H9 (cell line): ENCODE measurements at regions not wholly inside any gene's neighbourhood (a gene's known extent, or its start where the extent isn't known, plus 50 kb on each side); places are given as distances from the start of the nearest gene placed in this dataset.

ENCODE experiments used
- DNase-seq: peaks from one replicate; pipeline ENCODE4 v3.0.0-alpha.2; 2017
- H2AFZ ChIP-seq: one replicate; pipeline ENCODE4 v1.6.1; 2013; ENCODE audit warnings: mild to moderate bottlenecking, low read length, control low read depth, moderate library complexity
- H2AK5ac ChIP-seq: 2 replicates; pipeline ENCODE4 v1.6.1; 2013; ENCODE audit warnings: low read length, control low read depth, mixed read lengths; ENCODE audit not compliant: insufficient read length
- H2BK120ac ChIP-seq: one replicate; pipeline ENCODE4 v1.6.1; 2013; ENCODE audit warnings: low read depth, mild to moderate bottlenecking, low read length, control low read depth, inconsistent platforms; ENCODE audit not compliant: poor library complexity, severe bottlenecking
- H2BK12ac ChIP-seq: 2 replicates; pipeline ENCODE4 v1.6.1; 2013; ENCODE audit warnings: low read length, control low read depth, mixed read lengths, low read depth; ENCODE audit not compliant: insufficient read length
- H2BK15ac ChIP-seq: 2 replicates; pipeline ENCODE4 v1.6.1; 2013; ENCODE audit warnings: low read depth, low read length, control low read depth
- H2BK20ac ChIP-seq: one replicate; pipeline ENCODE4 v1.6.1; 2013; ENCODE audit warnings: low read depth, mild to moderate bottlenecking, low read length, control low read depth, inconsistent platforms; ENCODE audit not compliant: poor library complexity, severe bottlenecking
- H2BK5ac ChIP-seq: 2 replicates; pipeline ENCODE4 v1.6.1; 2013; ENCODE audit warnings: low read length, control low read depth, mixed read lengths; ENCODE audit not compliant: insufficient read length
- H3K14ac ChIP-seq: 2 replicates; pipeline ENCODE4 v1.6.1; 2013; ENCODE audit warnings: low read length, control low read depth; ENCODE audit not compliant: insufficient read depth
- H3K18ac ChIP-seq: 2 replicates; pipeline ENCODE4 v1.6.1; 2013; ENCODE audit warnings: low read depth, mild to moderate bottlenecking, mixed read lengths, low read length, control low read depth; ENCODE audit not compliant: insufficient read length
- H3K23ac ChIP-seq: 2 replicates; pipeline ENCODE4 v1.6.1; 2013; ENCODE audit warnings: low read length, control low read depth, mixed read lengths, low read depth; ENCODE audit not compliant: insufficient read length
- H3K23me2 ChIP-seq: 2 replicates; pipeline ENCODE4 v1.6.1; 2013; ENCODE audit warnings: low read depth, mild to moderate bottlenecking, mixed read lengths, low read length, control low read depth; ENCODE audit not compliant: insufficient read length, poor library complexity, severe bottlenecking
- H3K27ac ChIP-seq: 2 replicates; pipeline ENCODE4 v1.5.1; 2013; ENCODE audit warnings: low read length, control low read depth, mixed read lengths, low read depth; ENCODE audit not compliant: insufficient read length
- H3K27me3 ChIP-seq: 2 replicates; pipeline ENCODE4 v1.6.1; 2013; ENCODE audit warnings: low read length, control low read depth, inconsistent platforms; ENCODE audit not compliant: insufficient read depth
- H3K4ac ChIP-seq: 2 replicates; pipeline ENCODE4 v1.6.1; 2013; ENCODE audit warnings: low read depth, mild to moderate bottlenecking, control low read depth, inconsistent platforms, low read length, moderate library complexity
- H3K4me1 ChIP-seq: 2 replicates; pipeline ENCODE4 v1.6.1; 2013; ENCODE audit warnings: low read length, control low read depth, inconsistent platforms; ENCODE audit not compliant: insufficient read depth
- H3K4me2 ChIP-seq: 2 replicates; pipeline ENCODE4 v1.6.1; 2013; ENCODE audit warnings: low read length, control low read depth, mixed read lengths; ENCODE audit not compliant: insufficient read length, insufficient read depth
- H3K56ac ChIP-seq: 2 replicates; pipeline ENCODE4 v1.6.1; 2013; ENCODE audit warnings: low read depth, mild to moderate bottlenecking, mixed read lengths, low read length, control low read depth; ENCODE audit not compliant: insufficient read length
- H3K79me1 ChIP-seq: 2 replicates; pipeline ENCODE4 v1.6.1; 2013; ENCODE audit warnings: low read depth, mild to moderate bottlenecking, moderate library complexity, low read length, control low read depth, inconsistent platforms; ENCODE audit not compliant: insufficient read depth, poor library complexity, severe bottlenecking
- H3K79me2 ChIP-seq: 2 replicates; pipeline ENCODE4 v1.6.1; 2013; ENCODE audit warnings: low read length, control low read depth, inconsistent platforms; ENCODE audit not compliant: insufficient read depth
- H3K9ac ChIP-seq: 2 replicates; pipeline ENCODE4 v1.6.1; 2013; ENCODE audit warnings: low read length, control low read depth, mixed read lengths; ENCODE audit not compliant: insufficient read length; ENCODE audit errors: extremely low read depth
- H3K9me3 ChIP-seq: one replicate; pipeline ENCODE4 v1.6.1; 2013; ENCODE audit warnings: low read depth, low read length, inconsistent platforms; ENCODE audit not compliant: control insufficient read depth
- H3T11ph ChIP-seq: one replicate; pipeline ENCODE4 v1.6.1; 2013; ENCODE audit warnings: mild to moderate bottlenecking, low read length, control low read depth, inconsistent platforms
- H4K20me1 ChIP-seq: one replicate; pipeline ENCODE4 v1.6.1; 2013; ENCODE audit not compliant: control insufficient read depth, insufficient read length, insufficient read depth
- H4K5ac ChIP-seq: 2 replicates; pipeline ENCODE4 v1.6.1; 2013; ENCODE audit warnings: low read depth, mild to moderate bottlenecking, mixed read lengths, low read length, control low read depth; ENCODE audit not compliant: insufficient read length
- H4K8ac ChIP-seq: replicated peaks from 2 replicates; pipeline ENCODE4 v1.6.1; 2013; ENCODE audit warnings: low read length, control low read depth, mixed read lengths, low read depth; ENCODE audit not compliant: insufficient read length
- H4K91ac ChIP-seq: 2 replicates; pipeline ENCODE4 v1.6.1; 2013; ENCODE audit warnings: low read depth, mild to moderate bottlenecking, moderate library complexity, mixed read lengths, low read length, control low read depth; ENCODE audit not compliant: insufficient read length
- H3K27ac Mint-ChIP-seq, 3 experiments: 2 replicates in 2 of 3; 3 replicates in 1 of 3; pipeline ENCODE4 v1.8.0; 2020 to 2021; ENCODE audit warnings: mixed read lengths in 3 of 3, mild to moderate bottlenecking in 1 of 3, moderate library complexity in 1 of 3
- H3K27me3 Mint-ChIP-seq: 2 replicates; pipeline ENCODE4 v1.8.0; 2021; ENCODE audit warnings: low read depth, mild to moderate bottlenecking, moderate library complexity, mixed read lengths
- H3K36me3 Mint-ChIP-seq, 3 experiments: 2 replicates in 2 of 3; 3 replicates in 1 of 3; pipeline ENCODE4 v1.8.0; 2020 to 2021; ENCODE audit warnings: low read depth in 3 of 3, mixed read lengths in 3 of 3; ENCODE audit not compliant: insufficient read depth in 1 of 3
- H3K4me1 Mint-ChIP-seq, 2 experiments: 2 replicates each; pipeline ENCODE4 v1.8.0; 2020; ENCODE audit warnings: mixed read lengths in 2 of 2
- H3K4me3 Mint-ChIP-seq, 2 experiments: 2 replicates in 1 of 2; 3 replicates in 1 of 2; pipeline ENCODE4 v1.8.0; 2020 to 2021; ENCODE audit warnings: mild to moderate bottlenecking in 2 of 2, mixed read lengths in 2 of 2, moderate library complexity in 1 of 2
- H3K9me3 Mint-ChIP-seq, 2 experiments: 2 replicates in 1 of 2; 3 replicates in 1 of 2; pipeline ENCODE4 v1.8.0; 2020; ENCODE audit warnings: mild to moderate bottlenecking in 2 of 2, mixed read lengths in 2 of 2, moderate library complexity in 1 of 2
- CTCF ChIP-seq: fragments of 200-600 bp; sonication (generic); conservative IDR thresholded peaks from 3 replicates; pipeline ENCODE4 v1.8.0; 2021; ENCODE audit warnings: antibody characterized with exemption, mild to moderate bottlenecking
- WGBS: extraction: QIAGEN DNeasy Blood & Tissue Kit; methylation state at CpG from one replicate; pipeline ENCODE4 v1.1.7; 2013; ENCODE audit warnings: missing lambda C conversion rate, low lambda C conversion rate, mixed read lengths; ENCODE audit not compliant: insufficient read length; ENCODE audit errors: extremely low coverage; 5-methylcytosine and 5-hydroxymethylcytosine counted together

DNA sequence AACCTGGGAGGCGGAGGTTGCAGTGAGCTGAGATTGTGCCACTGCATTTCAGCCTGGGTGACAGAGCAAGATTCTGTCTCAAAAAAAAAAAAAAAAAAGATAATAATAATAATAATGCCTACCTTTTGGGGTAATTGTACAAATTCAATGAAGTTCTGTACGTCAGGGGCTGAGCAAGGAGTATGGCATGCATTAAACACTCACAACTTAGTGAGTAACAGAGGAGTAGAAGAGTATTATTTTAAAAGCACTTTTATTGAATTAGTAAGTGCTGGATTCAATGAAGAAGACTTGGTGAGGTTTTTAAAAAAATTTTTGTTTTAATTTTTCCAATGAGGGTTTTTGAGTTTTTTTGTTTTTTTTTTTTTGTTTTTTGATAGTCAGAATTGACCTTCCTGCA lies 783.6 kb upstream of the TBX3 start:
- H3K4ac ChIP-seq, result no peak overlapping the region
- no peak overlapping the region for H3K9ac ChIP-seq
- Mint-ChIP-seq H3K36me3 (no peaks in the 10 kb centered on the region; a peak in 1 of 7 replicates), H3K4me1 (peaks cover 9 to 11% of the 10 kb centered on the region in 2 experiments), H3K4me3 (no peak overlapping the region), H3K9me3 (no peaks in the 10 kb centered on the region), H3K27ac (no peak overlapping the region), H3K27me3 (no peaks in the 10 kb centered on the region; the same call in 1 of the 2 replicates)
- no peak overlapping the region for H3K14ac ChIP-seq
- DNase-seq, result no peak
- WGBS, result no CpG with 5 or more reads among the region's 2 CpGs
- no peak overlapping the region for H4K8ac ChIP-seq
- TF ChIP-seq CTCF, result no peak
- no peak overlapping the region for H2BK12ac ChIP-seq
- no peak overlapping the region for H2BK15ac ChIP-seq
- H2BK5ac ChIP-seq, result no peak overlapping the region
- no peaks in the 10 kb centered on the region; the same call in 1 of the 2 replicates for H3K4me1 ChIP-seq
- H3K9me3 ChIP-seq, result no peaks in the 10 kb centered on the region
- no peaks in the 10 kb centered on the region for H3K79me1 ChIP-seq
- H4K91ac ChIP-seq, result no peak overlapping the region
- H3K27me3 ChIP-seq, result no peaks in the 10 kb centered on the region
- no peak overlapping the region for H3K56ac ChIP-seq
- no peak overlapping the region for H2AK5ac ChIP-seq
- no peaks in the 10 kb centered on the region for H3K23me2 ChIP-seq
- no peak overlapping the region for H2BK20ac ChIP-seq
- H3T11ph ChIP-seq, result no peak overlapping the region
- H2BK120ac ChIP-seq, result no peak overlapping the region
- no peaks in the 10 kb centered on the region for H4K20me1 ChIP-seq
- H3K18ac ChIP-seq, result no peak overlapping the region
- H3K23ac ChIP-seq, result no peak overlapping the region
- H3K79me2 ChIP-seq, result no peaks in the 10 kb centered on the region
- H4K5ac ChIP-seq, result no peak overlapping the region
- H2AFZ ChIP-seq, result no peak overlapping the region
- H3K4me2 ChIP-seq, result no peak overlapping the region
- no peak overlapping the region for H3K27ac ChIP-seq
